ENCODE measurements at regions not wholly inside any gene's neighbourhood (a gene's known extent, or its start where the extent isn't known, plus 50 kb on each side); places are given as distances from the start of the nearest gene placed in this dataset.

- H3K36me3 ChIP-seq (ENCODE audit: control insufficient read depth, insufficient read depth, low read length) = no peaks in the 10 kb centered on the region
- H3K27me3 ChIP-seq (ENCODE audit: control insufficient read depth, insufficient read depth, low read length) = no peaks in the 10 kb centered on the region
- FAIRE-seq (no peak), DNase-seq (ENCODE audit: low read depth) (no peak)
- no peak for TF ChIP-seq CTCF (IDR thresholded peaks at IDR 0.05; ENCODE audit: insufficient read depth, low read length, severe bottlenecking)
- no peak overlapping the region for H3K4me3 ChIP-seq (ENCODE audit: low read depth, low read length)
Observed at GRCh38 chr16:64295466-64295865, 826.4 kb downstream of the CDH11 start.

- FAIRE-seq (no peak), DNase-seq (ENCODE audit: low read depth) (no peak)
- Histone ChIP-seq H3K4me3 (ENCODE audit: low read depth, low read length) (no peak overlapping the region), H3K27me3 (ENCODE audit: control insufficient read depth, insufficient read depth, low read length) (no peaks in the 10 kb centered on the region), H3K36me3 (ENCODE audit: control insufficient read depth, insufficient read depth, low read length) (no peaks in the 10 kb centered on the region)
- TF ChIP-seq CTCF (IDR thresholded peaks at IDR 0.05; ENCODE audit: insufficient read depth, low read length, severe bottlenecking) = no peak
Observed at GRCh38 chr16:64292953-64293352, 828.9 kb downstream of the CDH11 start.

GRCh38 chr16:64292161-64292560 is 829.7 kb downstream of the CDH11 start:
- Histone ChIP-seq H3K36me3 (ENCODE audit: control insufficient read depth, insufficient read depth, low read length) (no peaks in the 10 kb centered on the region), H3K4me3 (ENCODE audit: low read depth, low read length) (no peak overlapping the region), H3K27me3 (ENCODE audit: control insufficient read depth, insufficient read depth, low read length) (no peaks in the 10 kb centered on the region)
- DNase-seq (ENCODE audit: low read depth) (no peak), FAIRE-seq (no peak)
- TF ChIP-seq CTCF (IDR thresholded peaks at IDR 0.05; ENCODE audit: insufficient read depth, low read length, severe bottlenecking) = no peak

GRCh38 chr16:64290461-64290860 is 831.4 kb downstream of the CDH11 start:
- Histone ChIP-seq H3K27me3 (ENCODE audit: control insufficient read depth, insufficient read depth, low read length) (no peaks in the 10 kb centered on the region), H3K4me3 (ENCODE audit: low read depth, low read length) (no peak overlapping the region), H3K36me3 (ENCODE audit: control insufficient read depth, insufficient read depth, low read length) (no peaks in the 10 kb centered on the region)
- DNase-seq (ENCODE audit: low read depth) = no peak
- FAIRE-seq = no peak
- no peak for TF ChIP-seq CTCF (IDR thresholded peaks at IDR 0.05; ENCODE audit: insufficient read depth, low read length, severe bottlenecking)

GRCh38 chr16:64287655-64288528 is 834.0 kb downstream of the CDH11 start:
- TF ChIP-seq CTCF (IDR thresholded peaks at IDR 0.05; ENCODE audit: insufficient read depth, low read length, severe bottlenecking) = no peak
- no peaks in the 10 kb centered on the region for H3K36me3 ChIP-seq (ENCODE audit: control insufficient read depth, insufficient read depth, low read length)
- no peak overlapping the region for H3K4me3 ChIP-seq (ENCODE audit: low read depth, low read length)
- FAIRE-seq (no peak), DNase-seq (ENCODE audit: low read depth) (no peak)
- no peaks in the 10 kb centered on the region for H3K27me3 ChIP-seq (ENCODE audit: control insufficient read depth, insufficient read depth, low read length)

- Histone ChIP-seq H3K4me3 (ENCODE audit: low read depth, low read length) (no peak overlapping the region), H3K27me3 (ENCODE audit: control insufficient read depth, insufficient read depth, low read length) (no peaks in the 10 kb centered on the region), H3K36me3 (ENCODE audit: control insufficient read depth, insufficient read depth, low read length) (no peaks in the 10 kb centered on the region)
- DNase-seq (ENCODE audit: low read depth) = no peak
- FAIRE-seq = no peak
- TF ChIP-seq CTCF (IDR thresholded peaks at IDR 0.05; ENCODE audit: insufficient read depth, low read length, severe bottlenecking) = no peak
Observed at GRCh38 chr16:64282181-64282580, 839.7 kb downstream of the CDH11 start.

All from bronchial epithelial cell (primary cell).